Glomerular endothelial cell (primary cell): ENCODE measurements at regions not wholly inside any gene's neighbourhood (a gene's known extent, or its start where the extent isn't known, plus 50 kb on each side); places are given as distances from the start of the nearest gene placed in this dataset.

Experiments used
- DNase-seq: peaks from one replicate; pipeline ENCODE4 v3.0.0-alpha.2; 2011; ENCODE audit warnings: low read depth, low spot score; ENCODE audit errors: extremely low read depth

DNA sequence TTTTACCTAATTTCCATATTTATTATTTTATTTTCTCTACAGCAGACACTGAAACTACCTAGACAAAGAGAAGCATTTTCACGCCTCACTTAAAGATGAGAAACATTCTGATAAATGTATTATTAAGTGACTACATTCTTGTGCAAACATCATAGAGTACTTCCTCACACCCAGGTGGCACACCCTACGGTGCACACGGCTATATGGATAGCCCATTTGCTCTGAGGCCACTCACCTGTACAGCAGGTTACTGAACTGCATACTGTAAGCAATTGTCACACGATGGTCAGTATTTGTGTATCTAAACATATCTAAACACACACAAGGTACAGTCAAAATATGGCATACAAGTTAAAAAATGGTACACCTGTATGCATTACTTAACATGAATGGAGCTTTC is 481.4 kb downstream of the CMPK2 start:
- DNase-seq = no peak

DNA sequence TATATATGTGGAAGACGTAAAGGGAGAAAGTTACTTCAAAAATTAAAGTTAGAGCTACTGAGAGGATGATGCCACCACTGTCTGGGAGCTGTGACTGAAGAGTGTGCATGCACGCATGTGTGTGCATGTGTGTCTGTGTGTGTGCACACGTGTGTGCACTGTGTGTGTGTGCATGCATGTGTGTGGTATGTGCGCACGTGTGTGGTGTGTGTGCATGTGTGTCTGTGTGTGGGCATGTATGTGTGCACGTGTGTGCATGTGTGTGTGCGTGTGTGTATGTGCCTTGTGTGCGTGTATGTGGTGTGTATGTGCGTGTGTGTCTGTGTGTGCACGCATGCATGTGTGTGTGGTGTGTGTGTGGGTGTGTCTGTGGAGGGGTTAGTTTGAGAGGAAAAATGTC is 473.4 kb downstream of the CMPK2 start:
- DNase-seq = no peak

DNA sequence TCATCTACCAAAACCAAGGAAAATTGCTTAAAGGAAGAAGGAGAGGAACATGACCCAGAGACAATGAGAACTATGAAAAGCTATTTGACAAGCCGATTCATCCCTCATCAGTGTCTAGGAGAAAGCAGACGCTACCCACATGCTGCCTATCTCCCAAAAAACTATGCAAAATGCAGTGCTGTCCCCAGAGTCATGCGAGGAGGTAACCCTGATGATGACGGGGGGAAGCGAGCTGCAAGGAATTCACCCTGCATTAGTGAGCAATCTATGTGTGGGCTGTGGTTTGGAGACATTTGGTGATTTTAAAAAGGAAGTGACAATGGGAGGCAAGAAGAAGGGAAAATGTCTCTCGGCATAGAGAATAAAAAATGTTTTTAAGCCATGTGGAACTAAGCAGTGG is 472.7 kb downstream of the CMPK2 start:
- DNase-seq = no peak

DNA sequence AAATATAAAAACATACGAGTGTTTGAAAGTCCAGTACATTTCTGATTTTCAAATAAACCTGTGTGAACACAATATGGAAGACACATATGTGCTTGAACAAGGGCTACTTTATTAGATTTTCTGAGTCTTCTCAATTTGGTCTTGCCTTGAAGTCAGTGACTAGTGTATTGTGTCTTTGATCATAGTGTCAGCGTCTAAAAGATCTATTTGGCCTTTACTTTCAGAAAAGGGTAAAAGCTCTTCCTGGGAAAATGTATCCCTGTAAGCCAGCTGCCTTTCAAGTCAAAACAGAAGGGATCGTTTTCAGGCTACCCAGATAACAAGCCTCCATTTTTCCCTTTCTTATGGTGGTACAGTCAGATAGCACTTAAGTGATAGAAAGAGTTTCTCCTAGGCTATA is 471.9 kb downstream of the CMPK2 start:
- DNase-seq = no peak

DNA sequence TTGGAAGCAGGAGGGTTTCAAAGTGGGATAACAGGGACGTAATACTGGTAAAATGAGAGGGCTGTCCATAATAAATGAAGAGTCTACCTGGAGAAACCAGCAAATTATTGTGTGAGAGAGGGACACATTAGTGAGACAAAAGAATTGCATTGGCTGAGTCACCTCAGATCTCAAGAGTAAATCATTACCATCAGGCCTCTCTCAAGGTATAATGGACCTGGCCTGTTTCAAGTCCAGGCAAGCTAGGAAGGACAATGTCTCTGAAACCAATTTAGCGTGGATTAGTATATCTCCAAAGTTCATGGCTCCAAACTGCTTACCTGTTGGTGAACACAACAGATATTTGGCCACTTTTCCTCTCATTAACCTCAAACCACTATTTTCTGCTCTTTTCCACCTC is 471.4 kb downstream of the CMPK2 start:
- DNase-seq = no peak

DNA sequence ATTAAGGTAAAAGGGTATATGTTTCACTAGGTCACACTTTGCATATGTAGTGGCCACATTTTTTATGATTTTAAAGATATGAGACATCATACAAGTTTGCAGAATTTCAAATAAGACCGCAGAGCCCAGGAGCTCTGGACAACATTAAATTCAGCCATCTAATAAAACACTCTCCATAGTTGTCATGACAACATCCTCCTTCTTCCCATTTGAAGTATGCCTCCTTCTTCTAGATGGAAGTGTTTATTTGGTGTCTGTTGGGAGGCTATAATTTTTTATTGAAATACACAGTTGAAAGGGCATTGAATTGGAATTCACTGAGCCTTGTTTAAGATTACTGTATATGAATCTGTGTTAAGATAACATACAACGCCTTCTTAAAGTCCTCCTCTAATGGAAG is 467.3 kb downstream of the CMPK2 start:
- DNase-seq = no peak

DNA sequence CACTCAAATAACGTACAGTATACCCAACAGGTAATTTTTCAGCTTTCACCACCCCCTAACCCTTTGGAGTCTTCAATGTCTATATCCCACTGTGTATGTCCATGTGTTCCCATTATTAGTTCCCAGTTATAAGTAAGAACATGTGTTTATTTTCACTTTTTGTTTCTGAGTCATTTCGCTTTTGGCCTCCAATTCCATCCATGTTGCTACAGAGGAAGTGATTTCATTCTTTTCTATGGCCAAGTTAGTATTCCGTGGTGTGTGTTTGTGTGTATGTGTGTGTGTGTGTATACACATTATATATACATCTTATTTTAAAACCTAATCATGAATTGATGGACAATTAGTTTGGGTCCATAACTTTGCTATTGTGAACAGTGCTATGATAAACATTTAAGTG is 464.4 kb downstream of the CMPK2 start:
- DNase-seq = no peak

DNA sequence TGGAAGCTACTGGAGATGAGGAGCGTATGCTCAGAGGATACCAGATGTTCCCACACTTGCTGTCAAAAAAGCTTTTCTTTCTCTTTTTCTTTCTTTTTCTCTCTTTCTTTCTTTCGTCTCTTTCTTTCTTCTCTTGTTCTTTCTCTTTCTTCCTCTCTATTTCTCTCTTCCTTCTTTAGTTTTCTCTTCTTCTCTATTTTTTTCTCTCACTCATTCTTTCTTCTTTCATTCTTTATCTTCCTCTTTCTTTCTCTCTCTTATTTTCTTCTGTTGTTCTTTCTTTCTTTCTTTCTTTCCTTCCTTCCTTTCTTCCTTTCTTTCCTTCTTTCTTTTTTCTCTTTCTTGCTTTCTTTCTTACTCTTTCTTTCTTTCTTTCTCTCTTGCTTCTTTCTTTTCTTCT is 457.6 kb downstream of the CMPK2 start:
- DNase-seq = no peak

DNA sequence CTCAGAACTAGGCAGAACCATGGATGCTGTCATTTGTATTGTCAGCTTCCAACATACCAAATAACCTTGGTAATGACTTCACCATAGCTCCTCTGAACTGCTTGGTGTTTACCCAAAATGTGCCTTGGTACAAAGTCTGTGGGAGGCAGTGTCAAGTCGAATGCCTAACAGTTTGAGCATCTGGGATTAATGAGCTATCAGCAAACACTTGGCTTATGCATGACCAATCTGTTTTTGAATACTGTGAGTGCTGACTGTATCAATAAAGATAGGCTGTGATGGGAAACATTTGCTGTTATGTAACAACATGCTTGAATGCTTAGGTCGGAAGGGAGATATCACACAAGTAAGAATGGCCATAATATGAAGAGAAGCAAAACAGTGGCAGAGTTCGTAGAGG is 455.4 kb downstream of the CMPK2 start:
- DNase-seq = no peak

DNA sequence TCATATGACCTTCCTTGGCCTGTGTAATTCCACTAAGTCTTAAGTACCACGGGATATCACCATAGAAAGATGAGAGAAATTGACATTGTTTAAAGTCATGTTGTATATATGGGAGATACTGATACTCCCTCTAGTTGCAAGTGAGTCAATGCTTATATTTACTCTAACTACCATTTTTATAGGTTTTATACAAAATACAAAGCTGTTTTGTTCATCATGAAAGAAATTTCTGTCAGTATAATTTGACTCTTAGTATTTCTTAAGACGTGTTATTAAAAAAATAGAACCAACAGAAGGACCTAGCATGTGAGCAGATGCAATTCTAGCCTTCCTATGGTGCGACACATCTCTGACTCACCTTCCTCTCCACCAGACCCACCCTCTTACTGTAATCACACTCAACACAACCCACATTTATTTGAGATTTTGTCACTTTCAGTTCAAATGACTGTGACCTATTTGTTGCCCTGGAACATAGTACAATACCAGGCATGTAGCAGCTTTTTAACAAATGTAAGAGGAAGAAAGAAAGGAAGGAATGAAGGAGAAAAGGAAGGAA is 453.1 kb downstream of the CMPK2 start:
- no peak for DNase-seq

DNA sequence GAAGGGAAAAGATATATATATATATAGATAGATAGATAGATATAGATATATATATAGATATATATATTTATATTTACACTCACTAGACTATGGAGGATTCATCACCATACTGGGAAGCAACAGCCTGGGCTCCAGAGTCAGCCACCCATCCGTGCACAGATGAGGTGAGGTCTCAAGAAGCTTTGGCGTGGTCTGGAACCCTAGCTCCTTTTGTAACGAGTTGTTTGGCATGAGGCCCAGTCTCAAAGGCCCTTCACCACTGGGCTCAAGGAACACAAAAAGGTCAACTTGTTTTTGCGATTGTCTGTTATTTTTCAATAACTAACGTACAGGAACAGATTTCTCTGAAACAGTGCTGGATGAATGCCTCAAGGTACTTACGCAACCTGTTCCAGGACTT is 448.7 kb downstream of the CMPK2 start:
- DNase-seq = no peak

DNA sequence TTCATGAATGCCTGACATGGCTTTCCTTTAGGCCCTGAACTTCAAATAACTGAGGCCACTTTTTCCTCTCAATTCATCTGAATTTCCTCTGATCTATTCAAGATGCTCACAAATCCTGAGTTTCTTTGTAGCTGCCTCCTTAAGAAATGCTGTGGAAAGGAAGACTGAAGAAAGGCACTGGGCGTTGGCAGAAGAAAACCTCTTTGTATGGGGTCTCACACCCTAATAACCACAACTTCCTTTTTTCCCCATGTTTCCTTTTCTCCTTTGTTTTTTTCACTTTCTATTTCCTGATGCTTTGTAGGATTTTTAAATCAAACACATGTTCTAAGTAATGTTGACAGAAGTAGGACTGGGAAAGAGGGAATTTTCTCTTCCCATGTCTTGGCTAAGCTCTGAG is 447.4 kb downstream of the CMPK2 start:
- no peak for DNase-seq

DNA sequence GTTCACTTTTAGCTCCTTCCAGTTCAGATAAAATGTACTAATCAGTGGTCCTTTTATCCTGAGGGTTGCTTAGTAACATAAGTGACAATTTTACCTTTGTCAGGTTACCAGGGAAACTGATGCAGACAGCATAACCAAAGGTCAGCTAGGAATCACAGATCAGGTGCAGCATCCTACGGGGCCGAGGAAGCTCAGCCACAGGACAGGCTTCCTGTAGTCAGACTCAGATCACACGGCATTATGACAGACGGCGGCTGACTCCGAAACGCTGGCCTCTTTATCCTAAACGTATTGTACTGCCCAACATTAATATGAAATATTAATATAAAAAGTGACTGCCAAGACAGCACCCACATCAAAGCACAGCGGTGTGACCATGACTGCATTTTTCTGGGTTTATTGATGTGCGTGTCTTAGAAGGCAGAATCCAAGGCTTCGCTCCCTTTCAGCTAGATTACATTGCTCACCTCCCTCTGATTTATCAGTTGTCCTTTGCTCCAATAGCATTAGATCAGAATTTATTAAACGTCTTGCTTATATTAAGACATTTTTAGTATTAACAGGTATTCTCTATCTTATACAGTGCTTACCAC is 444.5 kb downstream of the CMPK2 start:
- no peak for DNase-seq

DNA sequence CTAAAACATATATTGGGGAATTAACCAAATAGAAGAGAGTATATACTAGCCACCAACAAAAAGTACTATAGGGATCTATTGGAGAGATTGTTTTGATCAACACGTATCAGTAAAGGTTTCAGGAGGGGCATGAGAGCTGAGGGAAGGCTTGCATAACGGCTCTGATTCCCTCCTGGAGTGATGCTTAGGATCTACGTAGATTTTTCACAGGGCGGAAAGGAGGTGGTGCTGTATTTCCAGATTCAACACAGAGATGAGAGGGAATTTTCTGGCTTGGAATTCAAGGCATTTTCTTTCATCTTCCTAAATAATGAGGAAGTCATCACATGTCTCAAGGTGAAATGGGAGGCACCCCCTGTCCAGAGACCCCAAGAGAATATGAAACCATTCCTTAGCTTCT is 443.8 kb downstream of the CMPK2 start:
- no peak for DNase-seq

DNA sequence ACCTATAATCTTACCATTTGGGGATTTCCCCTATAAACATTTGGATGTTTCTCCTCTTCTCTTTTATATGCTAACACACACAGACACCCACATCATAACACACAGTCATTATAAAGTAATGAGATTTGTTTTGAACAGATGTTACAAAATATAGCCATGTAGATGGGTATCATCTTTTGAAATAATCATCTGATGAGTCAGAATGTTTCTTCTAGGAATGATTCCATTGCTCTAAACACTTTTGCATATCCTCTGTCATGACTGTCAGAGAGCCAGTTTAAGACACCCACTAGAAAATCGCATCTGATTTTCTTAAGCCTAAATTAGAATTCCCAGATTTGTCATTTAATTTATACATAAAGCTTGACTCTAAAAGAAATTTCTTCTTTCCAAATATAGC is 442.6 kb downstream of the CMPK2 start:
- DNase-seq = no peak

DNA sequence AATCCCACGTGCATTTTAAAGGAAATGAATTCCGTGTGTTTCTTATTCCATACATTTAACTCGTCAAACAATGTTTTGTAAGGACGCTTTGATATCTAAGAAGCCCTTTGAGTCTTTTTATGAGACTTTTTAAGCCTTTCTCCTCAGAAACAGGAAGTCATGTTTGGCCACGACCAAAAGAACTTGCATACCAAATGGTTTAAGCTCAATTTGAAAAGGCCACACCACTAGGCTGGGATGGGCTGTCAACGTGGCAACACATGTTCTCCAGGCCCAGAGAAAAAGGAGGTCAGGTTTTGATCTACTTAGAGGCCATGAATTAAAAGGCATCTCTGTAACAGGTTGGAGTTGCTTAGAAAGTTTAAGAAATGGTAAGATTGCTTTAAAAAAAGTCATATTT is 441.8 kb downstream of the CMPK2 start:
- no peak for DNase-seq

DNA sequence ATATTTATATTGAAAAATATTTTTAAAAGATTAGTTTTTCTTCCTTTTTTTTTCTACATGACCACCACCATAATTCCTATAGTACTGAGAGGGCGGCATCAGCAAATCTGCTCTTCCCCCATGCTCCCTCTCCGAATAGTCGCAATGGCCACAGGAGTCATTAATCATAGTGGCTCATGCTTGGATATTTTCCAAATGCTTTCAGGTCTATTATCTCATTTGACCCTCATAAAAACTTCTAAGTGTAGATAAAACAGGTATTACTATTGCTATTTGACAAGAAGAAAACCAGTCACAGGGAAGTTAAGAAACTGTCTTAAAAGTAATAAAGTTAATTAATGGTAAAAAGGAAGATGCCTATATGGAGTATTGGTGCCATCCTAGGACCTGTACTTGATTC is 440.7 kb downstream of the CMPK2 start:
- no peak for DNase-seq

DNA sequence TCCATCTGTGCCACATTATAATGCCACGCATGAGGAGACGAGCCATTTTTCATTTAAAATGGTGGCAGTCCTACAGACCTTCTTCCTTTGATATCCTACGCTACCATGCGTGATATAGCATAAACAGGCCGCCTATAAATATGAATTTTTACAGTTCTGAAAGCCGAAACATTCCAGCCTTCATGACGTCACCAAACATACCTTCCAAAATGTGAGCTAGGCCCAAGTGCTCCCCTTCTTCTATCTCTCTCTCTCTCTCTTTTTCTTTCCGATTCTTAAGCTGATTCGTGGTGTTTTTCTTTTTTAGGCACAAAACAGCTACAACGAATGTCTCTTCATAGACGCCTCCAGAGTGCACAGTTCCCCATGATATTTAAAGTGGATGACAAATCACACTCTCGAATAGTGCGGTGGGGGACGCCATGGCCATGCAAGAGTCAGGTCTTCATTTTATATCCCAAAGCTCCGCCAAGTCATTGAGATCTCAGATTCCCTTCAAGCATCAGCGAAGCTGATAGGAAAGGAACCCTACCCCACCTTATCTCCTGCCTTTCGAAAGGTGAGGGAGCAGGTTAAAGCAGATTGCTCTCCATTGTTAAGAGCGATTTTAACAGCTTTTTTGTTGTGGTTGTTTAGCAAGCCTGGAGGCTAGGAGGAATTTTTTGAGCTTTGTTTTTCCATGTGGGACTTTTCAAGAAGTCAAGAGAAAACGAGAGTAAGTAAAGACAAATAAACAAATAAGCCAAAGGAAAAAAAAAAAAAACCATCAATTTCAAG is 436.3 kb downstream of the CMPK2 start:
- DNase-seq = no peak

DNA sequence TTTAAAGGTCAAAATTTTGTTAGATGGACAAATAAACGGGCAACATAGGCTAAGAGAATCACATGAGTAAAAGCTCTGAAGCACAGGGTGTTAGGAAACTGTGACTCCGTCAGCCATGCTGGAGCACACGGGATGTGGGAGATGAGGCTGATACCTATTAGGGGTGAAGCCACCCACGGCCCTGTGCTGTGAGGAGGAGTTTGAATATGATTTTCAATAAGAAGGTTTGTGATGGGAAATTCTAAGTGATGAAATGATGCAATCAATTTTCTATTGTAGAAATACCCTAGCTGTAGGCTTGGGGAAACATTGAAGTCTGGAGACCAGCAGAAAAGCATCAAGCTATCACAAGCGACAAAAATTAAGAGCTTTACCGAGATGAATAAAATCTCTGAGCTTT is 431.3 kb downstream of the CMPK2 start:
- no peak for DNase-seq

DNA sequence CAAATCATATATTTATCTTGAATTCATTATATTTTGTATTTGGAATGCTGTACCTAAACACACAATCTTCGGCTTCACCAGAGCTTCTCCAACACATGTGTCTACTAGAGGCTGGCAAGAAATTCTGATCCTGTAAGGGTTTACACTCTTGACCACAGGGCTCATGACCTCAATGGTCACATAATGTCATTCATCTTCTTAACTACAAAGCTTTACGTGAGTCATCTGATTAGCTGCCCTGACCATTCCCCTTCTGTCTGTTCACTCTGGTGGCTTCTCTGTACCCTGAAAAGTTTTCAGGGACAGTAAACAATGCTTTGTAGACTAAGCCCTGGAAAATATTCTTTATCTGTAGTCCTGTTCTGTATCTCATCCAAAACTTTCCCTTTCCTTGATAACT is 423.9 kb downstream of the CMPK2 start:
- no peak for DNase-seq

DNA sequence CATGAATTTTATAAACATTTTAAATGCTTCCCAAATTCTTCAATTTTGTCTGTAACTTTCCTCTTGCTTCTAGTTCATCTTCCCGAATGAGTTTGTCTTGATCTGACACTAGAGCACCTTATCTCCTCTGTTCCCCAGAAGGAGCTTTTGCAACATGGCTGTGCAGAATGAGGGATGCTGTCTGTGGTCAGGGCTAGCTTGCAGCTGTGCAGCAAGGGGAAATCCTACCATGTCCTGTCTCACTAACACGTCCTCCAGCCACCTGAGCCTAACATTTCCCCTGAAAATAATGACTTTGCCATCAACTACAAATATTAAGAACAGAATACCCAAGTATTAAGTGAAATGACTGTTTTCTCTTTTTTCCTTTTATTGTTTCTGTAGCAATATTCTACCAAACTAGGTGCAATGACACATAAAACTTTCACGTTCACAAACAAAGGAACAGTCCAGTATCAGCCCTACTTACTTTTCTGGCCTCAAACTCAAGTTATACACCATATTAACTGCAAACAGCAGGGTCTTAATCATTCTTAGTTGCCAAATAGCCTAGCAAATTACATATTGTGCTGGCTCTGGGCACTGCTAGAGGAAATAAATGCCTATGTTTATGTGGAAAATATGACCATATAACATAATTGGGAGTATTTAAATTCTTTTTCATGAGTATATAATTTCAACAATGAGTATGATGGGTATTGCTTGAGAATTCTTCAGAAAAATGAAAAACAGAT is 423.3 kb downstream of the CMPK2 start:
- DNase-seq = no peak
